GM12873 (cell line): ENCODE measurements at regions not wholly inside any gene's neighbourhood (a gene's known extent, or its start where the extent isn't known, plus 50 kb on each side); places are given as distances from the start of the nearest gene placed in this dataset.

ENCODE experiments used
- CTCF ChIP-seq: IDR thresholded peaks from 2 replicates; pipeline ENCODE4 v1.5.1; 2012; ENCODE audit warnings: low read depth, mild to moderate bottlenecking, moderate library complexity, low read length, control low read depth; ENCODE audit not compliant: insufficient read depth; ENCODE audit errors: missing control alignments

GRCh38 chr12:115771601-115772000 lies 505.9 kb downstream of the MED13L start:
- TF ChIP-seq CTCF = no peak

GRCh38 chr12:115771065-115771464 lies 506.4 kb downstream of the MED13L start:
- TF ChIP-seq CTCF = peak; percentile 8

- no peak for TF ChIP-seq CTCF
Observed at GRCh38 chr12:115770643-115771042, 506.9 kb downstream of the MED13L start.

GRCh38 chr12:115767916-115768315 lies 509.6 kb downstream of the MED13L start:
- TF ChIP-seq CTCF = no peak

- no peak for TF ChIP-seq CTCF
Observed at GRCh38 chr12:115763982-115764621, 513.4 kb downstream of the MED13L start.

- no peak for TF ChIP-seq CTCF
Observed at GRCh38 chr12:115763376-115763775, 514.1 kb downstream of the MED13L start.

GRCh38 chr12:115762936-115763335 lies 514.6 kb downstream of the MED13L start:
- TF ChIP-seq CTCF = no peak
